ENCODE measurements at regions not wholly inside any gene's neighbourhood (a gene's known extent, or its start where the extent isn't known, plus 50 kb on each side); places are given as distances from the start of the nearest gene placed in this dataset.

- DNase-seq, result no peak
- no peak overlapping the region for H3K18ac ChIP-seq (ENCODE audit: insufficient read length, low read depth, low read length)
- H3K4me2 ChIP-seq (ENCODE audit: insufficient read depth, insufficient read length, low read length), result no peak overlapping the region
- no peak overlapping the region for H2BK5ac ChIP-seq (ENCODE audit: insufficient read length, low read length)
- H3K79me2 ChIP-seq (ENCODE audit: insufficient read depth, low read length), result no peaks in the 10 kb centered on the region; the same call in 1 of the 2 replicates
- H3K27me3 Mint-ChIP-seq (ENCODE audit: low read depth), result peaks cover 4% of the 10 kb centered on the region
- no peak overlapping the region for H2BK120ac ChIP-seq (ENCODE audit: low read depth, low read length, poor library complexity, severe bottlenecking)
- H3K9me3 Mint-ChIP-seq, result peaks cover 1 to 2% of the 10 kb centered on the region in 2 experiments; a peak in 2 of 5 replicates
- H3K56ac ChIP-seq (ENCODE audit: insufficient read length, low read depth, low read length), result no peak overlapping the region
- H4K8ac ChIP-seq (replicated peaks; ENCODE audit: insufficient read length, low read depth, low read length), result no peak overlapping the region
- H2BK12ac ChIP-seq (ENCODE audit: insufficient read length, low read depth, low read length), result no peak overlapping the region
- H3K36me3 Mint-ChIP-seq (ENCODE audit: insufficient read depth in 1 of 3, low read depth in 3 of 3), result no peaks in the 10 kb centered on the region
- peaks cover 0 to 6% of the 10 kb centered on the region in 2 experiments; a peak in 2 of 4 replicates for H3K4me1 Mint-ChIP-seq
- H3K27me3 ChIP-seq (ENCODE audit: insufficient read depth, low read length), result no peaks in the 10 kb centered on the region
- H2BK15ac ChIP-seq (ENCODE audit: low read depth, low read length), result no peak overlapping the region
- no peak overlapping the region for H3K4me3 Mint-ChIP-seq
- H3K4me1 ChIP-seq (ENCODE audit: insufficient read depth, low read length), result no peaks in the 10 kb centered on the region; the same call in 1 of the 2 replicates
- no peaks in the 10 kb centered on the region for H3K23me2 ChIP-seq (ENCODE audit: insufficient read length, low read depth, low read length, poor library complexity, severe bottlenecking)
- H4K5ac ChIP-seq (ENCODE audit: insufficient read length, low read depth, low read length), result no peak overlapping the region
- no peak overlapping the region for H3T11ph ChIP-seq (ENCODE audit: low read length)
- no peak overlapping the region for H3K27ac ChIP-seq (ENCODE audit: insufficient read length, low read depth, low read length)
- no peaks in the 10 kb centered on the region for H3K9me3 ChIP-seq (ENCODE audit: control insufficient read depth, low read depth, low read length)
- no peak overlapping the region for H2AK5ac ChIP-seq (ENCODE audit: insufficient read length, low read length)
- H2AFZ ChIP-seq (ENCODE audit: low read length), result no peak overlapping the region
- H3K27ac Mint-ChIP-seq, result no peak overlapping the region; a peak in 1 of 7 replicates
- no CpG with 5 or more reads among the region's 29 CpGs for WGBS (ENCODE audit: extremely low coverage, insufficient read length, low lambda C conversion rate)
- H2BK20ac ChIP-seq (ENCODE audit: low read depth, low read length, poor library complexity, severe bottlenecking), result no peak overlapping the region
- H4K91ac ChIP-seq (ENCODE audit: insufficient read length, low read depth, low read length), result no peak overlapping the region
- no peak overlapping the region for H3K23ac ChIP-seq (ENCODE audit: insufficient read length, low read depth, low read length)
- H4K20me1 ChIP-seq (ENCODE audit: control insufficient read depth, insufficient read depth, insufficient read length), result no peaks in the 10 kb centered on the region
- no peak overlapping the region for H3K9ac ChIP-seq (ENCODE audit: extremely low read depth, insufficient read length, low read length)
- no peak overlapping the region for H3K14ac ChIP-seq (ENCODE audit: insufficient read depth, low read length)
- no peaks in the 10 kb centered on the region for H3K79me1 ChIP-seq (ENCODE audit: insufficient read depth, low read depth, low read length, poor library complexity, severe bottlenecking)
- no peak for TF ChIP-seq CTCF (conservative IDR thresholded peaks at IDR 0.05)
- no peak overlapping the region for H3K4ac ChIP-seq (ENCODE audit: low read depth, low read length)
Observed at GRCh38 chr16:85376292-85377095, 236.6 kb upstream of the GSE1 start.

Measured in H9 (cell line).